Panc1 (cell line): ENCODE measurements at regions not wholly inside any gene's neighbourhood (a gene's known extent, or its start where the extent isn't known, plus 50 kb on each side); places are given as distances from the start of the nearest gene placed in this dataset.

ENCODE experiments used
- POLR2AphosphoS5 ChIP-seq: IDR thresholded peaks from 2 replicates; pipeline ENCODE4 v1.6.1; 2012; ENCODE audit warnings: mild to moderate bottlenecking, low read depth, low read length, moderate library complexity
- SIN3A ChIP-seq: IDR thresholded peaks from 2 replicates; pipeline ENCODE4 v1.6.1; 2012; ENCODE audit warnings: low read depth, mild to moderate bottlenecking, low read length, moderate library complexity, borderline replicate concordance; ENCODE audit not compliant: insufficient read depth
- TCF7L2 ChIP-seq: IDR thresholded peaks from 2 replicates; pipeline ENCODE4 v1.6.1; 2011; ENCODE audit warnings: mild to moderate bottlenecking, low read depth, low read length, inconsistent platforms
- TF ChIP-seq, protein P1 (sequence below): fragments of 450-650 bp; IDR thresholded peaks from 2 replicates; pipeline ENCODE4 v1.5.1; 2017; ENCODE audit warnings: mild to moderate bottlenecking
- TF ChIP-seq, protein P2 (sequence below), 2 experiments: IDR thresholded peaks; 2 replicates each; pipeline ENCODE4 v1.6.1; 2011 to 2012; ENCODE audit warnings: low read depth in 2 of 2, control low read depth in 1 of 2, low read length in 1 of 2, mild to moderate bottlenecking in 1 of 2, moderate library complexity in 1 of 2; ENCODE audit not compliant: insufficient read depth in 1 of 2

DNA sequence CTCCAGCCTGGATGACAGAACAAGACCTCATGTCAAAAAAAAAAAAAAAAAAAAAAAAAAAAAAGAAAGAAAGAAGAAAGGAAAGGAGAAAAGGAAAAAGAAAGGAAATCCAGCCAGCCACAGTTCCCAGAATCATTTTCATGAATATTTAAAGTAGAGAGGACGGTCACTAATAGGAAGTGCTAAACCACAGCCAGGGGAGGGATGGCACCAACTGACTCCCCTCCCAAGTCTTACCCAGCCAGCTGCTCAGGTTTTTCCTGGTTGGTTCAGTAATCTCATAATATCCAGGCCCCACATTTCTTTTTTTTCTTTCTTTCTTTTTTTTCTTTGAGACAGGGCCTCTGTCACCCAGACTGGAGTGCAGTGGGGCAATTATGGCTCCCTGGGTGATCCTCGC, 63.9 kb upstream of the AK4 start:
- TF ChIP-seq, protein P1, sequence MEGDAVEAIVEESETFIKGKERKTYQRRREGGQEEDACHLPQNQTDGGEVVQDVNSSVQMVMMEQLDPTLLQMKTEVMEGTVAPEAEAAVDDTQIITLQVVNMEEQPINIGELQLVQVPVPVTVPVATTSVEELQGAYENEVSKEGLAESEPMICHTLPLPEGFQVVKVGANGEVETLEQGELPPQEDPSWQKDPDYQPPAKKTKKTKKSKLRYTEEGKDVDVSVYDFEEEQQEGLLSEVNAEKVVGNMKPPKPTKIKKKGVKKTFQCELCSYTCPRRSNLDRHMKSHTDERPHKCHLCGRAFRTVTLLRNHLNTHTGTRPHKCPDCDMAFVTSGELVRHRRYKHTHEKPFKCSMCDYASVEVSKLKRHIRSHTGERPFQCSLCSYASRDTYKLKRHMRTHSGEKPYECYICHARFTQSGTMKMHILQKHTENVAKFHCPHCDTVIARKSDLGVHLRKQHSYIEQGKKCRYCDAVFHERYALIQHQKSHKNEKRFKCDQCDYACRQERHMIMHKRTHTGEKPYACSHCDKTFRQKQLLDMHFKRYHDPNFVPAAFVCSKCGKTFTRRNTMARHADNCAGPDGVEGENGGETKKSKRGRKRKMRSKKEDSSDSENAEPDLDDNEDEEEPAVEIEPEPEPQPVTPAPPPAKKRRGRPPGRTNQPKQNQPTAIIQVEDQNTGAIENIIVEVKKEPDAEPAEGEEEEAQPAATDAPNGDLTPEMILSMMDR, result no peak
- TF ChIP-seq SIN3A (no peak), POLR2AphosphoS5 (no peak), TCF7L2 (no peak)
- TF ChIP-seq, protein P2, sequence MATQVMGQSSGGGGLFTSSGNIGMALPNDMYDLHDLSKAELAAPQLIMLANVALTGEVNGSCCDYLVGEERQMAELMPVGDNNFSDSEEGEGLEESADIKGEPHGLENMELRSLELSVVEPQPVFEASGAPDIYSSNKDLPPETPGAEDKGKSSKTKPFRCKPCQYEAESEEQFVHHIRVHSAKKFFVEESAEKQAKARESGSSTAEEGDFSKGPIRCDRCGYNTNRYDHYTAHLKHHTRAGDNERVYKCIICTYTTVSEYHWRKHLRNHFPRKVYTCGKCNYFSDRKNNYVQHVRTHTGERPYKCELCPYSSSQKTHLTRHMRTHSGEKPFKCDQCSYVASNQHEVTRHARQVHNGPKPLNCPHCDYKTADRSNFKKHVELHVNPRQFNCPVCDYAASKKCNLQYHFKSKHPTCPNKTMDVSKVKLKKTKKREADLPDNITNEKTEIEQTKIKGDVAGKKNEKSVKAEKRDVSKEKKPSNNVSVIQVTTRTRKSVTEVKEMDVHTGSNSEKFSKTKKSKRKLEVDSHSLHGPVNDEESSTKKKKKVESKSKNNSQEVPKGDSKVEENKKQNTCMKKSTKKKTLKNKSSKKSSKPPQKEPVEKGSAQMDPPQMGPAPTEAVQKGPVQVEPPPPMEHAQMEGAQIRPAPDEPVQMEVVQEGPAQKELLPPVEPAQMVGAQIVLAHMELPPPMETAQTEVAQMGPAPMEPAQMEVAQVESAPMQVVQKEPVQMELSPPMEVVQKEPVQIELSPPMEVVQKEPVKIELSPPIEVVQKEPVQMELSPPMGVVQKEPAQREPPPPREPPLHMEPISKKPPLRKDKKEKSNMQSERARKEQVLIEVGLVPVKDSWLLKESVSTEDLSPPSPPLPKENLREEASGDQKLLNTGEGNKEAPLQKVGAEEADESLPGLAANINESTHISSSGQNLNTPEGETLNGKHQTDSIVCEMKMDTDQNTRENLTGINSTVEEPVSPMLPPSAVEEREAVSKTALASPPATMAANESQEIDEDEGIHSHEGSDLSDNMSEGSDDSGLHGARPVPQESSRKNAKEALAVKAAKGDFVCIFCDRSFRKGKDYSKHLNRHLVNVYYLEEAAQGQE (IDR thresholded peaks at IDR 0.05; ENCODE audit: insufficient read depth in 1 of 2, low read depth in 2 of 2, low read length in 1 of 2), result no peak
